ENCODE measurements at regions not wholly inside any gene's neighbourhood (a gene's known extent, or its start where the extent isn't known, plus 50 kb on each side); places are given as distances from the start of the nearest gene placed in this dataset.

DNA sequence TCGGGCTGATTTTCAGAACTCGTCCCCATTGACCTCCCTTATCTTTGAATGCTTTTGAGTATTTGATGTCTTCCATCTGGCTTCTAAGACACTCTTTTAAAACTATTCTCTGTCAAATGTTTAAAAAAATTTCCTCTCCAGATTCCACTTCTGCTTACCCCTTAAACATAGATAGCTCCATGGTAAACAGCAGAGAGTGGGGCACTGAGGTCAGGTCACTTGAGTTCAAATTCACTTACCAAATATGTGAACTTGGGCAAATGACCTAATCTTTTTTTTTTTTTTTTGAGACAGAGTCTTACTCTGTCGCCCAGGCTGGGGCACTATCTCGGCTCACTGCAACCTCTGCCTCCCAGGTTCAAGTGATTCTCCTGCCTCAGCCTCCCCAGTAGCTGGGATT is 126.8 kb upstream of the CPSF6 start:
- Mint-ChIP-seq H3K36me3 (no peaks in the 10 kb centered on the region), H3K4me3 (no peak overlapping the region), H3K4me1 (no peaks in the 10 kb centered on the region), H3K27ac (no peak overlapping the region), H3K27me3 (peaks cover 0 to 7% (median 0%) of the 10 kb centered on the region in 5 donors), H3K9me3 (no peaks in the 10 kb centered on the region)
- POLR2A ChIA-PET = no interaction called here
- DNase-seq (no peak), ATAC-seq (no peak)

GRCh38 chr12:69115099-69115498 is 124.3 kb upstream of the CPSF6 start:
- Mint-ChIP-seq H3K27me3 (peaks cover 0 to 2% (median 0%) of the 10 kb centered on the region in 5 donors), H3K4me3 (no peak overlapping the region), H3K4me1 (no peaks in the 10 kb centered on the region), H3K9me3 (no peaks in the 10 kb centered on the region), H3K36me3 (no peaks in the 10 kb centered on the region), H3K27ac (peak overlapping the region in 2 of 10 donors; percentile 22 to 59)
- POLR2A ChIA-PET = no interaction called here
- ATAC-seq (no peak), DNase-seq (no peak)

- no peak for ATAC-seq
- no peak overlapping the region for H3K27ac Mint-ChIP-seq
- no peaks in the 10 kb centered on the region for H3K4me1 Mint-ChIP-seq
- no peak overlapping the region for H3K4me3 Mint-ChIP-seq
- no peaks in the 10 kb centered on the region for H3K36me3 Mint-ChIP-seq
- DNase-seq = no peak
- peaks cover 0 to 2% (median 0%) of the 10 kb centered on the region in 5 donors for H3K27me3 Mint-ChIP-seq
- POLR2A ChIA-PET = no interaction called here
- H3K9me3 Mint-ChIP-seq = no peaks in the 10 kb centered on the region
Measured at GRCh38 chr12:69115951-69116350, 123.4 kb upstream of the CPSF6 start.

GRCh38 chr12:69117566-69118266 is 121.7 kb upstream of the CPSF6 start:
- H3K27ac Mint-ChIP-seq = no peak overlapping the region
- peaks cover 0 to 2% (median 0%) of the 10 kb centered on the region in 5 donors for H3K27me3 Mint-ChIP-seq
- H3K36me3 Mint-ChIP-seq = no peaks in the 10 kb centered on the region
- no peaks in the 10 kb centered on the region for H3K4me1 Mint-ChIP-seq
- POLR2A ChIA-PET = no interaction called here
- DNase-seq (no peak), ATAC-seq (no peak)
- no peak overlapping the region for H3K4me3 Mint-ChIP-seq
- no peaks in the 10 kb centered on the region for H3K9me3 Mint-ChIP-seq

DNA sequence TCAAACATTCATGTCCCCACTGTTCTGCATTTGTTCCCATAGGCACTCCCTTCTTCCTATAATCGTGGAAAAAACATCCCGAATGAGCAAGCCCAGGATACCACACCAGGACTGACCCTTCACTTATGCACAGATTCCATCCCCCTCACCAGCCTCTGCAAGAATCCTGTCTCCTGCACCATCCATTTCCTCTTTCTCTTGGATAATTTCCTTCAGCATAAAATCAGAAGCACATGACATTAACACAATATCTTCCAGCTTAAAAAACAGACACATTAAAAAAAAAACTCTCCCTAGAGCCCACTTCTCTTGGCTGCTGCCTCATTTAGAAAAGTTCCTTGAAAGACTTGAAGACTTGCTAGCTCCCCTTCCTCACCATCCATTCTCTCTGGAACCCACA is 120.9 kb upstream of the CPSF6 start:
- POLR2A ChIA-PET = no interaction called here
- Mint-ChIP-seq H3K4me3 (no peak overlapping the region), H3K36me3 (no peaks in the 10 kb centered on the region), H3K4me1 (no peaks in the 10 kb centered on the region), H3K27ac (no peak overlapping the region), H3K9me3 (no peaks in the 10 kb centered on the region), H3K27me3 (peaks cover 0 to 6% (median 0%) of the 10 kb centered on the region in 5 donors)
- ATAC-seq (no peak), DNase-seq (no peak)

DNA sequence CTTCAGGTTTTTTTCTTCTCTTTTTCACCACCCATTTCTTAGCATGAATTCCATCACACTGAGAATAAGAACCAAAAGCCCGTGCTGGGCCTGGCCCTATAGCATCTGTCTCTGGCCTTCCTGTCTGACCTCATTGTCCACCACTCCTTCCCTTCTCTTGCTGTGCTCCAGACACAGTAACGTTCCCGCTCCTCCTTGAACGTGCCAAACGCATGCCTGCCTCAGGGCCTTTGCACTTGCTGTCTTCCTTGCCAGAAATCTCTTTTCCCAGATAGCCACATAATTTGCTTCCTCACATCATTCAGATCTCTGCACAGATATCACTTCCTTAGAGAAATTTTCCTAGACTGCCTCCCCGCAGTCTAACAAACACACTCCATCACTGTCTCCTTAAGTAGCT is 119.6 kb upstream of the CPSF6 start:
- no peak overlapping the region for H3K27ac Mint-ChIP-seq
- no peaks in the 10 kb centered on the region for H3K36me3 Mint-ChIP-seq
- POLR2A ChIA-PET = no interaction called here
- no peaks in the 10 kb centered on the region for H3K9me3 Mint-ChIP-seq
- ATAC-seq (no peak), DNase-seq (no peak)
- no peak overlapping the region for H3K4me3 Mint-ChIP-seq
- H3K27me3 Mint-ChIP-seq = peaks cover 0 to 4% (median 0%) of the 10 kb centered on the region in 5 donors
- H3K4me1 Mint-ChIP-seq = no peaks in the 10 kb centered on the region

- Mint-ChIP-seq H3K9me3 (no peaks in the 10 kb centered on the region), H3K4me3 (no peak overlapping the region), H3K27me3 (peaks cover 0 to 4% (median 0%) of the 10 kb centered on the region in 5 donors), H3K4me1 (no peaks in the 10 kb centered on the region), H3K36me3 (no peaks in the 10 kb centered on the region), H3K27ac (no peak overlapping the region)
- ATAC-seq (no peak), DNase-seq (no peak)
- POLR2A ChIA-PET = no interaction called here
Measured at GRCh38 chr12:69120354-69120753, 119.0 kb upstream of the CPSF6 start.

DNA sequence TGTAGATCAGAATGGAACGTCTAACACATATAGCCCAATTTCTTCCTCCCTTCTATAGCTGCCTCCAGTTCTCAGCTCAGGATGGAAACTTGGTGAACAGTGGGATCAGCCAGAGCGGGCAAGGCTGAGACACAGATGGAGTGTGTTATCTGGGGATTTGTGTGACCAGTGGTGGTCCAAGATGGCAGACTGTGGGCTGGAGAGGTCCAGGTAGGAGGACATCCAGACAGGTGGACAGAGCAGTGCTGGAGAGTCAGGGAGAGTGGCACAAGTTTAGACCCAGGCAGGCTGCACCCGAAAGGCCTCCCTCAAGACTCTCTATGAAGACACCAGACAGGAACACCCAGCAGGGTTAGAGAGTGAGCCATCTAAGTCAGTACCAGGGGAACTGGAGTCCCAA is 116.1 kb upstream of the CPSF6 start:
- Mint-ChIP-seq H3K27ac (no peak overlapping the region), H3K4me1 (no peaks in the 10 kb centered on the region), H3K36me3 (no peaks in the 10 kb centered on the region), H3K27me3 (peaks cover 0 to 4% (median 1%) of the 10 kb centered on the region in 5 donors), H3K9me3 (no peaks in the 10 kb centered on the region), H3K4me3 (no peak overlapping the region)
- POLR2A ChIA-PET = no interaction called here
- no peak for DNase-seq
- no peak for ATAC-seq

- ATAC-seq = no peak
- H3K4me3 Mint-ChIP-seq = no peak overlapping the region
- no peaks in the 10 kb centered on the region for H3K4me1 Mint-ChIP-seq
- H3K27ac Mint-ChIP-seq = no peak overlapping the region
- no peaks in the 10 kb centered on the region for H3K9me3 Mint-ChIP-seq
- H3K36me3 Mint-ChIP-seq = no peaks in the 10 kb centered on the region
- POLR2A ChIA-PET = no interaction called here
- H3K27me3 Mint-ChIP-seq = peaks cover 0 to 4% (median 1%) of the 10 kb centered on the region in 5 donors
- DNase-seq = no peak
Measured at GRCh38 chr12:69123919-69124638, 115.3 kb upstream of the CPSF6 start.

GRCh38 chr12:69129017-69129416 is 110.4 kb upstream of the CPSF6 start:
- POLR2A ChIA-PET = no interaction called here
- H3K27me3 Mint-ChIP-seq = peaks cover 0 to 6% (median 0%) of the 10 kb centered on the region in 5 donors
- no peaks in the 10 kb centered on the region for H3K9me3 Mint-ChIP-seq
- no peak overlapping the region for H3K4me3 Mint-ChIP-seq
- no peak for DNase-seq
- H3K27ac Mint-ChIP-seq = no peak overlapping the region
- no peak for ATAC-seq
- no peaks in the 10 kb centered on the region for H3K4me1 Mint-ChIP-seq
- no peaks in the 10 kb centered on the region for H3K36me3 Mint-ChIP-seq

DNA sequence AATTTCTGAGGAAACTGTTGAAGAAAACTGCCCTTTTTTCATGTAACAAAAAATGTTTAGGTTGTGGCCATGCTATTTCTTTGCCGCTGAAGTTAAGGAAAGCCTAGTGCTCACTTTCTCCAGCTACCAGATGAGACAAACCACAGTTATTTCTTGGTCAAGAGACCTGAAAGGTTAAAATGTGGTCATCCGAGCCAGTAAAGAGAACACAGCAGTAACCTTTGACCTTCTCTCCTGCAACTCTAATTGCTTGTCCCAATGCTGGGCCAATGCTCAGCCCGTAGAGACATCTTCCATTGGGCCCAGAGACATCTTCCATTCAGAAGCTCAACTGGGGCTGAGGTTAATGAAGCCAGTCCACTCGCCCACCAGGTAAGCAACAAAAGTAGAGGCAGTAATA is 109.8 kb upstream of the CPSF6 start:
- Mint-ChIP-seq H3K4me1 (no peaks in the 10 kb centered on the region), H3K4me3 (no peak overlapping the region), H3K27ac (no peak overlapping the region), H3K36me3 (no peaks in the 10 kb centered on the region), H3K9me3 (no peaks in the 10 kb centered on the region), H3K27me3 (peaks cover 0 to 6% (median 1%) of the 10 kb centered on the region in 5 donors)
- ATAC-seq = no peak
- POLR2A ChIA-PET = no interaction called here
- no peak for DNase-seq

DNA sequence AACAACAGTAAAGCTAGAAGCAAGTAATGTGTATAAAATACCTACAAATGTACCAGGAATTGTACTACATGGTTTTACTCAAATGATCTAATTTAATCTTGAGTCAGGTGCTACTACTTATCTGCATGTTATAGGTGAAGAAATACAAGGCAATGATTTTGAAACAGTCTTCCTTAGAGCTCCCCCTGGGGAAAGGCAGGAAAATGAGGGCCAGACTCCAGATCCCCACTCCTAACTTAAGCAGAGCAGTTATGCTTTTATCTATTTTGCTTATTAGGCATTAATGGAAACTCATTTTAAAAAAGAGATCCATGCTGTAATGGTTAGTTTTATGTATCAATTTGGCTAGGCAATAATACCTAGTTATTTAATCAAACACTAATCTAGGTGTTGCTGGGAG is 109.3 kb upstream of the CPSF6 start:
- ATAC-seq (no peak), DNase-seq (no peak)
- Mint-ChIP-seq H3K9me3 (no peaks in the 10 kb centered on the region), H3K4me3 (no peak overlapping the region), H3K27ac (no peak overlapping the region), H3K36me3 (no peaks in the 10 kb centered on the region), H3K4me1 (no peaks in the 10 kb centered on the region), H3K27me3 (peaks cover 0 to 6% (median 1%) of the 10 kb centered on the region in 5 donors)
- POLR2A ChIA-PET = no interaction called here

- no peaks in the 10 kb centered on the region for H3K4me1 Mint-ChIP-seq
- H3K36me3 Mint-ChIP-seq = no peaks in the 10 kb centered on the region
- no peak for ATAC-seq
- no peak for DNase-seq
- no peaks in the 10 kb centered on the region for H3K9me3 Mint-ChIP-seq
- H3K27me3 Mint-ChIP-seq = peaks cover 0 to 6% (median 4%) of the 10 kb centered on the region in 5 donors
- H3K4me3 Mint-ChIP-seq = no peak overlapping the region
- H3K27ac Mint-ChIP-seq = no peak overlapping the region
- POLR2A ChIA-PET = interaction anchor here (0.7 kb wide), 1 partner anchor 14 kb away, joined by 4 read pairs; no protein-coding TSS in a partner anchor
Measured at GRCh38 chr12:69131077-69131476, 108.3 kb upstream of the CPSF6 start.
